NCI-H226 (cell line): ENCODE measurements at regions not wholly inside any gene's neighbourhood (a gene's known extent, or its start where the extent isn't known, plus 50 kb on each side); places are given as distances from the start of the nearest gene placed in this dataset.
"Not testable (repeated sequence)": the region's sequence is repeated elsewhere in the genome, so short reads cannot be mapped to it uniquely, and the experiment has no call there.

ENCODE experiments used
- DNase-seq: peaks from one replicate; pipeline ENCODE4 v3.0.0-alpha.2; 2015

GRCh38 chr17:71516149-71516548 is 604.7 kb upstream of the SOX9 start:
- no peak for DNase-seq

DNA sequence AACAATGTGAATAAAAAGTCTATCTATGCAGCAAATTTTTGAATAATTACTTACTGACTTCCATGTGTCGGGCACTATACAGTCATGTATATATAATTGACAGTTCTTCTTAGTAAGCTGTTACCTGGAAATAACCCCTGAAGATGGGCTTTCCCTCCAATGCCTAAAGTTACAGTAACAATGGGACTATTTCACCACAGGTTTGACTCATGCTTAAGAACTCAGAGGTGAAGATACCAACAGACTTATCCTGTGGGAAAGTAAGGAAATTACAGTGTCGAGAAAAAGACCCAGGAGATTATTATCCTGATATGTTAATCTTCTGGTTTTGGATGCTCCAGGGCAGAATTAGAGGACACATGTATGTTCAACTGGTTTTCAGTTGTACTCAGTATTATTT is 601.5 kb upstream of the SOX9 start:
- DNase-seq: peak; percentile 24

GRCh38 chr17:71521724-71522123 is 599.1 kb upstream of the SOX9 start:
- no peak for DNase-seq

- no peak for DNase-seq
These were observed 598.4 kb upstream of the SOX9 start for GRCh38 chr17:71522383-71522782.

DNA sequence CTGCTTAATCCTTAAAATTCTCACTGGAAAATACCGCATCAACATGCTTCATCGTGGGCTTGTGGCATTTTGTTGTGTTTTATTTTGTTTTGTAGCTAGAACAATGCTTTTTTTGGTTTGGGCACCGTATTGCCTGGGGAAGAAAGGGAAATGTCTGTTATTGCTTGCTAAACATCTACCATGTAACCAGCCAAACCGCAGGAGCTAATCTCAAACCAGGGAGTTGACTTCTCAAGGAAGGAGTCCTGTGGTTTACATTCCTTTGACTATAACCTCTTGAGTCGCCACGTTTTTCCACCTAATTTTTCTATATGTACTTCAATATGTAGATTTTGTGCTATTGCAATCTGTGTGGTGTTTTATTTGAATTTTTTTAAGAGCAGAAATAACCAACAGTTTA is 593.5 kb upstream of the SOX9 start:
- DNase-seq: peak; percentile 20

- DNase-seq: no peak
These were observed 592.6 kb upstream of the SOX9 start for GRCh38 chr17:71528210-71528609.

- peak; percentile 44 for DNase-seq
These were observed 590.6 kb upstream of the SOX9 start for GRCh38 chr17:71530248-71530647.

- no peak for DNase-seq
These were observed 585.5 kb upstream of the SOX9 start for GRCh38 chr17:71535321-71535720.

DNA sequence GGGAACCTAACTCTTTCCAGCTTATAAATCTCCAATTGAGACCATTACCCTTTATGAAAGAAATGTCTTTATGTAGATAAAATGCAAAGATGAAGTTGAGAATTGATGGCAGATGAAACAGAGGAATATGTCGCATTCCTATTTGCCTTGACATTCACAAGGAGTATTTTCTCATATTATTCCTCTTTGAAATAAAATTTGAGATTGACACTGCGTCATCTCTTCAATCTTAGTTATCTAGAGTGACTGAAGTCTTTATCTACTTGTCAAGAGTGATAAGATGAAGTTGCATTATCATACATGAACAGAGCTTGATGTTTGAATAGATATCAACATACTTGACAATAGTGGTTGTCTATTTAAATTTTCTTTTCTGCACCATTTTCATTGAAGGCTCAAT is 574.4 kb upstream of the SOX9 start:
- DNase-seq: no peak

GRCh38 chr17:71547904-71548303 is 572.9 kb upstream of the SOX9 start:
- no peak for DNase-seq

DNA sequence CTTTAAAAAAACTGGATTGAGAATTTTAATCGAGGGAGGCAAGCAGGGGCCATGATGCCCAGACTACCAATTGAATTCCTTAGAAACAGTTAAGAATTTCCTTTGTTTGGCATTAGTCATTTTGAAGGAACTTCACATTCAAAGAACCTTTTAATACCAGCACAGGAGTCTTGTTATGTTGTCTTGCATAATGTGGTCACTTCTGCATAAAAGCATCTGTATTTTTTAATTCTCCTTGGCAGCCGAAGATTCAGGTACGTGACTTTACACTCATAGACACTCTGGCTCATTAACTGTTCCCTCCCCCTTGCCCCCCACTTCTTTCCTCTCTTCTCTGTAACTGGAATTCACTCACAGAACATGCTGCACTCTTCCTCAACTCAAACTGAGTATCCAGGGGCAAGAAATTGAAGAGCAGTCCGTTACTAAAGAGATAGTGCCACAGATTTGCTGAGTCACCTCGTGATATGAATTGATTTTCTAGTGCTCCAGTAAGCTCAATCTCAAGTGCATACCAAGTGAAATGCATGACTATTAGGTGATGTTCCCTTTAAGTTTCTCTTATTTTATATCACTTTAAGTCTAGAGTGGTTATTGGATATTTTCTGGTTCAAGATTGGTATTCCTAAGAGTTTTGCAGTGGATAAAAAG is 572.2 kb upstream of the SOX9 start:
- DNase-seq: no peak

GRCh38 chr17:71550675-71551074 is 570.1 kb upstream of the SOX9 start:
- no peak for DNase-seq

- DNase-seq: no peak
These were observed 567.4 kb upstream of the SOX9 start for GRCh38 chr17:71553381-71553780.

DNA sequence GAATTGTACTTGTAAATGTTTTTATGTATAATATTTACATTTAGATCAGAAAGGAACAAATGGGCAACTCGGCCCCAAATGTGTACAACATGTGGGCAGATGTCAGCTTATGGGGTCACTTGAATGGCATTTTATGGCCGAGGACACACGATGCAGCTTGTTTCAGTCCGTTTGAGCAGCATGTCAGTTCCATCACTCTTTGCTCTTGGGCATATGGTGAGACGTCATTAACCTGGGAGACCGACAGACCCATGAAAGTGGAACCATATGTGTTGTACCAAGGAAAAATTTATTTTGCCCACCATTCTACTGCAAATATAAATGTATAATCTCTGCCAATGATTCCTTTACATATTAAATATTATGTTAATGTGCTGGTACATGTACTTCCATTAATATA is 561.9 kb upstream of the SOX9 start:
- no peak for DNase-seq

DNA sequence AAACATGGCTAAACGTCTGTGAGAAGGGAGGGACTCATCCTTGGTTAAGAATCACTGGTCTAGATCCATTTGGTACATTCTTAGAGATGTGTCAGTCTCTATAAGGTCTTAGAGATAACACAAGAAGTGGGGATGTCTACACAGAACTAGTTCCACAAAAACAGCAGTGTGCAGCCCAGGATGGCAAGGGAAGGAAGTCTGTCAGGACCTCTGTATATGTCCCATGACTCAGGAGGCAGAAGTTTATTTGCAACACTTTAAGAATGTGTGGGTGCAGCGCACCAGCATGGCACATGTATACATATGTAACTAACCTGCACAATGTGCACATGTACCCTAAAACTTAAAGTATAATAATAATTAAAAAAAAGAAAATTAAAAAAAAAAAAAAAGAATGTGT is 548.5 kb upstream of the SOX9 start:
- no peak for DNase-seq

- DNase-seq: no peak
These were observed 542.4 kb upstream of the SOX9 start for GRCh38 chr17:71578446-71578845.

- DNase-seq: no peak
These were observed 540.6 kb upstream of the SOX9 start for GRCh38 chr17:71580220-71580619.

GRCh38 chr17:71585540-71585939 is 535.3 kb upstream of the SOX9 start:
- no peak for DNase-seq

DNA sequence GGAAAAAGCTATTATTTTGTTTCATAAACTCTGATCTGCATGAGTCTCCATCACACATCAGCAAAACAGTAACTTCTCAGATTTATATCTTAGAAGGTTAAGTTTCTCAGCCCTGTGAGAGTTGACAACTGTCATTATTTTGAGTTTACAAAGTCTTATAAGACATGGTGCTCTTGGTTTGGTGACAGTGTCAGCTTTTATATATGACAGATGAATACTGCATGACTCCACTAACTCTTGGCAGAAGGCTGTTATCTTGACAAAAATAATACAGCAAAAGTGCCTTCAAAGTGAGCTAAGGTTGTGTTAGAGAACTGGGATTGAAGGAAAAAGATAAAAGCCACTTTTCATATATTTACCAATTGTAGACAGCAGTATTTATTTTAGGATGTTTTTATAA is 528.4 kb upstream of the SOX9 start:
- no peak for DNase-seq

DNA sequence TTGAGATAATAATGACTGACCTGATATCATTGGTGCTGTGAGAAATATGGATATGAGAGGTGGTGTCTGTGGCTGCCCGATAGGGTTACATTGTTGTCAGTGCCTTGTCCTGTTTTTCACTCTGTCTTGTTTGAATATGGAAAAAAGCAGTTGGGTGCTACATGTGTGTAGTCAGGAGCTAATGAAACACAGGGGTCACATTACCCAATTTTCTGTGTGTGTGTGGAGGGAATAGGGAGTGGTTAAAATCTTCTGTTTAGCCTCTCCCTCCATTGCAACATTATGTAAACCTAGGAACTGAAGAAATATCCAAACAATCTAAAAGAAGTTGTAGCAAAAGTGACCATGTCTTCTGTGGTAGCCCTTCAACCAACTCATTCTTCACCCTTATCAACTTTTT is 527.7 kb upstream of the SOX9 start:
- DNase-seq: no peak

DNA sequence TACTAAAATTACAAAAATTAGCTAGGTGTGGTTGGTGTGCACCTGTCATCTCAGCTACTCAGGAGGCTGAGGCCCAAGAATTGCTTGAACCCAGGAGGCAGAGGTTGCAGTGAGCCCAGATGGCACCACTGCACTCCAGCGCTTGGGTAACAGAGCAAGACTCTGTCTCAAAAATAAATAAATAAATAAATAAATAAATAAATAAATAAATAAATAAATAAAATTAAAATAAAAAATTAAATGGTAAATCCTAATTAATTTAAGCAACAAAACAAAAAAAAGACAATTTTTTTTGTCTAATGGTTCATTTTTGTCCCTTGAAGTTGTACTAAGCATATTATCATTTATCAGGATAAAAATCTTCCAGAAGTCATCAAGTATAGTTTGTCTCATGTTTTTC is 521.2 kb upstream of the SOX9 start:
- not testable (repeated sequence) for DNase-seq

GRCh38 chr17:71600137-71600789 is 520.6 kb upstream of the SOX9 start:
- DNase-seq: no peak

- no peak for DNase-seq
These were observed 518.8 kb upstream of the SOX9 start for GRCh38 chr17:71601894-71602504.

- no peak for DNase-seq
These were observed 506.8 kb upstream of the SOX9 start for GRCh38 chr17:71613996-71614395.

DNA sequence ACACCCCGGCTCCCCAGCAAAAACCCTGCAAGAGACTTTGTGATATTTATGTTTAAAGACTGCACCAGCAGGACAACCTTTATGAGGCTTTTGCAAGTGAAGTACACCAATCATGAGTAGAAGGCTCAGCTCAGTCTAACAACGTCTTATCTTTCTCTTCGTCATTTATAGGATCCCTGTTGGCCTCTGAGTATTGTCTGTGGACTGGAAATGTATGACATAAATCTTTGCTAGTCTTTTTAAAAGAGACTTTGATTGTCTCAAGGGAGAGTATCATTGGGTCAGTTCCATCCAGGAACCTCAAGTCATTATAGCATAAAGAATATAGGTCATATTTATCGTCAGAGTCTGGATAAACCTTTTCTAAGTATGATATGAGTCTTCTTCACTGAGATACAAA is 505.0 kb upstream of the SOX9 start:
- no peak for DNase-seq
